GM19468 (cell line): ENCODE measurements at regions not wholly inside any gene's neighbourhood (a gene's known extent, or its start where the extent isn't known, plus 50 kb on each side); places are given as distances from the start of the nearest gene placed in this dataset.

Experiments used
- ATAC-seq: cut with Tn5 transposase; IDR thresholded peaks from one replicate; pipeline ENCODE4 v1.9.1; 2021; ENCODE audit warnings: mild to moderate bottlenecking, moderate library complexity, moderate number of reproducible peaks; ENCODE audit not compliant: unreplicated experiment; ENCODE audit errors: extremely low read depth

DNA sequence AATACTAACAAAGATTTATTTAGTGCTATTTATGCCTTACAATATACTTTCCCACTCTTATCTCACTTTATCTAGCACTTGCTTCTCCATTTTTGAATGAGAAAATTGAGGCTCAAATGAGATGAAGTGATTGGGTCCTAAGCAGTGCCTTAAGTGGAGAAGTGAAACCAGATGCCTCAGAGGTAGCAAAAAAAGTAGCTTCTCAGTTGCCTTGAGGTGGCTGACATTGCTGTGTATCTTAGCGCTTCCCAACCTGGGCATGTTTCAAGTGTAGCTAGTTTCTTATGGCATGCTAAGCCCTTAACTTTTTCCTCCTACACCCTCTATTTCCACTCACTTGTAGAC, 390.4 kb downstream of the OMA1 start:
- ATAC-seq: no peak

DNA sequence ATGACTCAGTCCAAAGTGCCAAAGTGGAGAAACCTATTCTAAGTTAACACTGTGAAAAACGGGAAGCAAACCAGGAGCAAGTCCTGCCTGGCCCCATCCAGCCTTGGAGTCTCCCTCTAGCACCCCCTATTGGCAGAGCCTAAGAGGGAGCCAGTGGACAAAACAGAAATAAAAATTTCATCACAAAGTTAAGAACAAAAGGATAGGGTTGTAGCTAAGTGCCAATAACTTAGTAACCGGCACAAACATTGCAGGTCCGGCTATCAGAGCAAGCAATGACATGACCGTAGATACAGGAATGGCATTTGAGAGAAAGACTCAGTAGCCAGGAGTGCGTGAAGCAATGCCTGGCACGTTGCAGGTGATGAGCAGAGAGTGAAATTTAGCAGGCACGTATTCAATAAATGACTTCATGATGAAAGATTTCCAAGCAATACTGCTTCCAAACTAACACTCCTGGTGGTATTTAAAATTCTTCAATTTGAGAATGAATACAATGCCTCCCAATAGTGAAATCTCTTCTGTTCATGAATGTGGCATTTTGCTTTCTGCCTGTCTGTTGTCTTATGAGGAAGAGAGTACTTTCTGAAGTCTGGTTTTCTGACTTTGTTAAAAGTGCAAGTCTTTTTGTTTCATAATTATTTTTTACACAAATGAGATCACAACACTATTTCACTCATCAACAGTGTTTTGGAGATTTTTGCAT, 391.0 kb downstream of the OMA1 start:
- no peak for ATAC-seq

- no peak for ATAC-seq
Observed at GRCh38 chr1:58154256-58154655, 392.3 kb downstream of the OMA1 start.

DNA sequence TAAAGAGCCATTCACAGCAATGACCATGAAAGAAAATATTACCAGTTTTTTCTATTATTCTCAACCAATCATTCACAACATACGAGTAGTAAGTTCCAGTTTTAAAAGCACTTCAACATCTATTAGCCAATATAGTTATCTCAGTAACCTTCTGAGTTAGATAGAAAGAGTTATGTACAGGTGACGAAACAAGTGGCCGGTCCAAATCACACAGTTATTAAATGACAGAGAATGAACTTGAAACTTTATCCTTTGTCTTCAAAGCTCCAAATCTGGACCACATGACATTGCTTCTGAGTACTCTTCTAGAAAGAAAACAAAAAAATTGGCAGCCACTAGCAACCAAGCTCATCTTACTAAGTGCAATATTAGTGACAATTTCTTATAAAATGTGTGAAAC, 393.8 kb downstream of the OMA1 start:
- no peak for ATAC-seq

- no peak for ATAC-seq
Observed at GRCh38 chr1:58149271-58149812, 397.2 kb downstream of the OMA1 start.

DNA sequence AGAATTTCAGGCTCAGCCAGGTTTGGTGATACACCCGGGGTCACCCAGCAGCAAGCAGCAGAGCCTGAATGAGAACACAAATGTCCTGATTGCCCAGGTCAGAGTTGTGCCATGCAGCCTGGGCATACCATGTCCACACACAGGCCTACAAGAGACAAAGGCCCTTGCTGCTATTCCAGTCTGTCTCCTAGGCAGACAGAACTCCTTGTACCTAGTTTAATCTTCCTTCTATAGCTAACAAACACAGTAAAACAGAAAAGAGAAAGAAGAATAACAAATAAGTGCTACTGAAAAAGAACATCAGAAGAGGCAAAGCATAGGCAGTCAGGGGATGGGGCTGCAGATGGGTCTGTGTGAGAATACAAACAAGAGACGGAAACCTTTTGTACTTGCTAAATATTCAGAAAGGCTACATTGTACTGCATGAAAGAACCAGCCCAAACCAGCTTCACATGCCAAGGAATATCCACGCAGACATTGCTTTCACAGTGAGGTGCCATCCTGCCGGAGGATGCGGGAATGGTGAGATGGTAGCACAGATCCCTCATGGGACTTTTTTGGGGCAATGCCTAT, 401.7 kb downstream of the OMA1 start:
- no peak for ATAC-seq

GRCh38 chr1:58143972-58144697, 402.4 kb downstream of the OMA1 start:
- no peak for ATAC-seq

DNA sequence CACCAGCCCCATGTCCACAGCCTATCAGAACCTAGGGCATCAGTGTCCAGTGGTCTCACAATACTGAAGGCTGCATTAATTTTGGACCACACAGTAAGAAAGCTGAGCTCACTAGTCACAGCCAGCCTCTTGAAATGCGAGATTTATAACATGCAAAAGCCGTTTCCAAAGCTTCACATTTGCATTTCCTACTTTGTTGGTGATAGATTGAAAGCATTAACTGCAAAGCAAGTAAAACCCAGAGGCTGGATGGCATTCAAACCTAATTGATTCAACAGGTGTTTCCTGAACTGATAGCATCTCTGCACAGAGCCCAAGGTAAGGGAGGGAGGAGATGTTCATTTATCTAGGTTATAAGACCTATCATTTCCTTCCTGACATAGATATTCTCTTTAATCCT, 410.1 kb downstream of the OMA1 start:
- no peak for ATAC-seq

- no peak for ATAC-seq
Observed at GRCh38 chr1:58135821-58136321, 410.7 kb downstream of the OMA1 start.

GRCh38 chr1:58133562-58133961, 413.0 kb downstream of the OMA1 start:
- ATAC-seq: no peak

DNA sequence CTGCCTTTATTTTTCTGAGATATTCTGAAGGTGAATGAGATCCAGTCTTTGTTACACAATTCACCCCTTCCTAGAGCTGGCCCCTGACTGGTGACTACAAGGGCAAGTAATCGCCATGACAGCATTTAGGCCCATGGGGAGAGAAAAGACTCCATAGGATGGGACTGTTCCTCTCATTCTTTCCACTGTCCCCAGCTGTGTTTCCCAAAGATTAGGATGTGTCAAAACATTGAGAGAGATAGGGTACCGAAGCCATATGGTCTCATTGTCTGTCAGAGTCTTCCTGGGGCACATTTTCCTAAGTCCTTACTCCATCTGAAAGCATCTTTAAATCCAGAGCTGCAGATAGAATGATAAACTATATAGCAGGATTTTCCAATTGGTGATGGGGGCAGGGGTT, 423.5 kb downstream of the OMA1 start:
- ATAC-seq: no peak

DNA sequence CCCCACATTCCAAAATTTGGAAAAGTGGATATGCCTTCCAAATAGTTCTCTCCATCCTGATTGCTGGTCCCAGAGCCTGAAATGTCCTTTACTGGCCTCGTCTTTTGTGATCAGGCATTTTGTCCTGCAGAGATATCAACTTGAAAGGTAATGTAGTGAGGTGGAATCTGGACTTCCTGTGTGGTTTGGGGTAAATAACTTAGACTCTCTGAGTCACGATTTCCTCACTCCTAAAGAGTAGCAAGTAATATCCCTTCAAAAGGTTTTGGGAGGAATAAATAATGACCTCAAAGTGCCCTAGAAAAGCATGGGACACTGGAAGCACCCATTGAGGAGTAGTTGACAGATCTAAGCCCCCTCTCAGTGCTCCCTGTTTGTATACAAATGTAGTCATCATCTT, 426.6 kb downstream of the OMA1 start:
- no peak for ATAC-seq

DNA sequence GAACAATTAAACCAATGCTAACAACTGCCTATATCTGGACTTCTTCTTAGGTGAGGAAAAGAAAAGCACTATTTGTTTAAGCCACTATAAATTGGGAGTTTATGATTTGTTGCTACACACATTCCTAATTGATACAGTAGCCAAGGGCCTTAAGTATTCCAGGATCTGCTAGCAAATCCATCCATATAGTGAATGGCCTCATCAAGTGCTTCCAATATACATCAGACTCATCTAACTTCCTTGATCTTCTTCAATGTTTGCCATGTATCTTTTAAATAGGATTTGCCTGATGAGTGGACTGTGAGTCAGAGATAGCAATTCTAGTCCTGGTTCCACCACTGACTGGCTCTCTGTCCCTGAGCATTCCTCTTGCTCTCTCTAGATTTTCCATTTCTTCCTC, 430.2 kb downstream of the OMA1 start:
- ATAC-seq: no peak

DNA sequence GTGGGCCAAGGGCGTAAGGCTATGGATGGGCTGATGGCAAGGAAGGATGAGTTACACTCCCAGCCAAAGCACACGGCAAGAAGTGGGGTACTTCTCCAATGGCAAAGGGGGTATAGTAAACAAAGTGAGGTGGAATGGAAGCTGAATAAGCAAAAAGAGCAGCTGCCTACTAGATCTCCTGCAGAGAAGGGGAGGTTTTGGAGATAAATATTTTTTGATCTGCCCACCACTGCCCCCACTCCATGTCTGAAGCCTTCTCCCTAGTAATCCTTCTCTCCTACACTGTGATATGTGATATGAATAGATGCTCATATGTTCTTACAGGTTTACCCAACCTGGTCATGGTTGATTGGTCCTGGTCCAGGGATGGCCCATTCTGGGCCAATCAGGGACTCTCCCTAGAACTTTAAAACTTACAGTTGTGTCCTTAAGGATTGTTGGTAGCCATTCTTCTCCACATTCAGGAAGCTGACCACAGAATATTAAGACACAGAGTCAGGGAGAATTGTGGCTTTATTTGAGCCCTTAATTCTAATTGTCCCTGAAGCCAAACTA, 436.8 kb downstream of the OMA1 start:
- ATAC-seq: no peak

GRCh38 chr1:58108783-58109182, 437.7 kb downstream of the OMA1 start:
- no peak for ATAC-seq

- no peak for ATAC-seq
Observed at GRCh38 chr1:58107943-58108342, 438.6 kb downstream of the OMA1 start.

DNA sequence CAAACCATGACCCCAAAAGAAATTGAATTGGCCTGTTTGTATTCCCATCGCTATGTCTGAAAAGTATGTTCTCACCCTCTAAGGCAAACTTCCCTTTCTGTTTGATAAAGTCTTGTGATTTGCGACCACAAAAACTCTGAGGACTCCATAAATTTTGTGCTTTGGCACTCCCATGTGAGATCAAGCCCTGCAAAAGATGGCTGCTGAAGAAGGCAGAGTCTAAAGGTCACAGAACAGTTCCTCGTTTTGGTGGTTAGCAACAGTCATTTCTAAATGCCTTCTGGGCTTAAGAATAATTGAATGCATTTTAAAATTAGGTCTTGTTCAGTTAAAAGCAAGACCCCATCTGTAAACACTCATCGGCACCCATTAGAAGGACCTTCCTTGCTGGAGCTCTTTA, 441.6 kb downstream of the OMA1 start:
- ATAC-seq: peak; percentile 80

GRCh38 chr1:58096714-58097113, 449.8 kb downstream of the OMA1 start:
- no peak for ATAC-seq

- ATAC-seq: no peak
Observed at GRCh38 chr1:58095183-58095582, 451.3 kb downstream of the OMA1 start.

GRCh38 chr1:58094221-58094620, 452.3 kb downstream of the OMA1 start:
- ATAC-seq: no peak

GRCh38 chr1:58090640-58091039, 455.9 kb downstream of the OMA1 start:
- no peak for ATAC-seq
